Trophoblast cell (in vitro differentiated cells and primary cell): ENCODE measurements at regions not wholly inside any gene's neighbourhood (a gene's known extent, or its start where the extent isn't known, plus 50 kb on each side); places are given as distances from the start of the nearest gene placed in this dataset.
A peak's percentile ranks its signal among the peaks of the same experiment; 100 is the strongest.

ENCODE experiments used
- DNase-seq, 2 donors: peaks; one replicate each; pipeline ENCODE4 v3.0.0-alpha.2; 2016
- H2AFZ ChIP-seq: 2 replicates; pipeline ENCODE4 v1.6.1; 2013; ENCODE audit warnings: low read length, moderate library complexity, mild to moderate bottlenecking; ENCODE audit not compliant: insufficient read depth, poor library complexity
- H2AK5ac ChIP-seq: 2 replicates; pipeline ENCODE4 v1.6.1; 2013; ENCODE audit warnings: mild to moderate bottlenecking, low read length
- H2BK120ac ChIP-seq: 2 replicates; pipeline ENCODE4 v1.6.1; 2013; ENCODE audit warnings: low read length, mild to moderate bottlenecking, moderate library complexity; ENCODE audit not compliant: insufficient read depth, poor library complexity
- H2BK12ac ChIP-seq: 2 replicates; pipeline ENCODE4 v1.6.1; 2013; ENCODE audit warnings: mild to moderate bottlenecking, low read length, moderate library complexity
- H2BK5ac ChIP-seq: 2 replicates; pipeline ENCODE4 v1.6.1; 2013; ENCODE audit warnings: low read length, low read depth, moderate library complexity, mild to moderate bottlenecking; ENCODE audit not compliant: poor library complexity
- H3K14ac ChIP-seq: 2 replicates; pipeline ENCODE4 v1.6.1; 2013; ENCODE audit warnings: mild to moderate bottlenecking, low read length
- H3K18ac ChIP-seq: 2 replicates; pipeline ENCODE4 v1.6.1; 2013; ENCODE audit warnings: mild to moderate bottlenecking, low read length
- H3K23ac ChIP-seq: 2 replicates; pipeline ENCODE4 v1.6.1; 2013; ENCODE audit warnings: low read length
- H3K27ac ChIP-seq: 2 replicates; pipeline ENCODE4 v1.5.1; 2013; ENCODE audit warnings: low read depth, mild to moderate bottlenecking, inconsistent platforms, low read length, moderate library complexity
- H3K27me3 ChIP-seq: 2 replicates; pipeline ENCODE4 v1.6.1; 2013; ENCODE audit warnings: inconsistent platforms, mild to moderate bottlenecking, low read length, moderate library complexity; ENCODE audit not compliant: insufficient read depth
- H3K36me3 ChIP-seq, 2 experiments: 1 replicate in 1 of 2; 2 replicates in 1 of 2; pipeline ENCODE4 v1.6.1; 2013; ENCODE audit warnings: low read length in 2 of 2, mild to moderate bottlenecking in 2 of 2, moderate library complexity in 1 of 2; ENCODE audit not compliant: insufficient read depth in 2 of 2, control insufficient read depth in 1 of 2
- H3K4ac ChIP-seq: 2 replicates; pipeline ENCODE4 v1.6.1; 2013; ENCODE audit warnings: low read depth, mild to moderate bottlenecking, low read length, moderate library complexity
- H3K4me1 ChIP-seq, 2 experiments: 1 replicate in 1 of 2; 2 replicates in 1 of 2; pipeline ENCODE4 v1.6.1; 2013; ENCODE audit warnings: low read length in 2 of 2, mild to moderate bottlenecking in 2 of 2, moderate library complexity in 1 of 2; ENCODE audit not compliant: insufficient read depth in 2 of 2, control insufficient read depth in 1 of 2
- H3K4me2 ChIP-seq: 2 replicates; pipeline ENCODE4 v1.6.1; 2013; ENCODE audit warnings: inconsistent platforms, mild to moderate bottlenecking, low read length, moderate library complexity
- H3K4me3 ChIP-seq: 2 replicates; pipeline ENCODE4 v1.5.1; 2013; ENCODE audit warnings: mild to moderate bottlenecking, low read depth, low read length, inconsistent platforms
- H3K79me1 ChIP-seq: one replicate; pipeline ENCODE4 v1.6.1; 2013; ENCODE audit warnings: low read length
- H3K79me2 ChIP-seq: 2 replicates; pipeline ENCODE4 v1.6.1; 2013; ENCODE audit warnings: low read length, mild to moderate bottlenecking; ENCODE audit not compliant: control insufficient read depth, insufficient read depth, poor library complexity
- H3K9ac ChIP-seq: 2 replicates; pipeline ENCODE4 v1.6.1; 2013; ENCODE audit warnings: mild to moderate bottlenecking, low read length
- H3K9me3 ChIP-seq: 2 replicates; pipeline ENCODE4 v1.6.1; 2013; ENCODE audit warnings: low read depth, mild to moderate bottlenecking, control low read depth, inconsistent platforms, low read length; ENCODE audit not compliant: insufficient read depth
- H4K12ac ChIP-seq: 2 replicates; pipeline ENCODE4 v1.6.1; 2013; ENCODE audit warnings: low read depth, mild to moderate bottlenecking, low read length, moderate library complexity
- H4K8ac ChIP-seq: 2 replicates; pipeline ENCODE4 v1.6.1; 2013; ENCODE audit warnings: low read depth, mild to moderate bottlenecking, low read length, moderate library complexity
- H4K91ac ChIP-seq: one replicate; pipeline ENCODE4 v1.6.1; 2013; ENCODE audit warnings: low read depth, mild to moderate bottlenecking, low read length, moderate library complexity
- WGBS: extraction: QIAGEN DNeasy Blood & Tissue Kit; methylation state at CpG from one replicate; pipeline ENCODE4 v1.1.7; 2013; ENCODE audit warnings: missing lambda C conversion rate; ENCODE audit not compliant: insufficient read length, insufficient coverage; ENCODE audit errors: extremely low coverage; 5-methylcytosine and 5-hydroxymethylcytosine counted together

DNA sequence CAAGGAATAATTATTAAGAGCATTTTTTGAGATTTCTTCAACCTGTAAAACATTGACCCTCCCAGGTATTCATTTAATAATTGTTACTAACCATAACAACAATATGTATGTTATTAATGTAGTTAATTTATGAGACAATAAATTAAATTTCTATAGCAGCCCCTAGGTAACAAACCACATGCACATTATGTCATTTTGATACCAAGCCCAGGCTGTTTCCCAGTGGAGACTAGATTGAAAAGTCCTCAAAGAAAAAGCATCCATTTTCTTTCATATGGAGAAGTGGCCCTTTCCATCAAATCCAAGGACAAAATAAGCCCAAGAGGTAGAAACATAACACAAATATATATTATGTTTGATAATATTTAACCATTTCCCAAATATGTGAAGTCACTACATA, 104.3 kb upstream of the GK2 start:
- no peak overlapping the region for H3K18ac ChIP-seq
- no peak overlapping the region for H2AK5ac ChIP-seq
- DNase-seq = no peak
- no peak overlapping the region for H4K8ac ChIP-seq
- H3K27ac ChIP-seq = no peak overlapping the region
- no peak overlapping the region for H3K4me3 ChIP-seq
- no peak overlapping the region for H3K23ac ChIP-seq
- no peak overlapping the region for H2BK5ac ChIP-seq
- H3K9me3 ChIP-seq = no peaks in the 10 kb centered on the region
- H3K4ac ChIP-seq = no peak overlapping the region
- H4K12ac ChIP-seq = no peak overlapping the region
- no peak overlapping the region for H3K9ac ChIP-seq
- H3K79me1 ChIP-seq = no peaks in the 10 kb centered on the region
- H3K4me2 ChIP-seq = no peak overlapping the region
- H2BK12ac ChIP-seq = no peak overlapping the region
- H4K91ac ChIP-seq = no peak overlapping the region
- H3K14ac ChIP-seq = no peak overlapping the region
- no peaks in the 10 kb centered on the region for H3K27me3 ChIP-seq
- no peaks in the 10 kb centered on the region for H3K4me1 ChIP-seq
- no peaks in the 10 kb centered on the region for H3K36me3 ChIP-seq
- H2AFZ ChIP-seq = no peak overlapping the region
- H3K79me2 ChIP-seq = no peaks in the 10 kb centered on the region
- H2BK120ac ChIP-seq = no peak overlapping the region

DNA sequence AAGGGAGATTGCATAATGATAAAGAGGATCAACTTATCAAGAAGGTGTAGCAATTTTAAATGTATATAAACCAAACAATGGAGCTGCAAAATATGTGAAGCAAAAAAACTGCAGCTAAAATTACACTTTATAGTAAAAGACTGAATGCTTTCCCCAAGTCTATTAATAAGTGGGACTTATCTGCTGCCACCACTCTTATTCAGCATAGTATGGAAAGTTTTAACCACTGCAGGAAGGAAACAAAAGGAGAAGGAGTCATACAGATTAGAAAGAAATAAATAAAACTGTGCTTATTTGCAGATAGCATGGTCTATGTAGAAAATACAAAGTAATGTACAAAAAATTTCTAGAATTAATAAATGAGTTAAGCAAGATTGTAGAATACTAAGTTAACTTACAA, 94.1 kb upstream of the GK2 start:
- H3K18ac ChIP-seq = no peak overlapping the region
- H2BK120ac ChIP-seq = no peak overlapping the region
- no peaks in the 10 kb centered on the region for H3K36me3 ChIP-seq
- no peak overlapping the region for H4K8ac ChIP-seq
- peaks cover 2% of the 10 kb centered on the region for H3K9me3 ChIP-seq
- no peaks in the 10 kb centered on the region for H3K4me1 ChIP-seq
- no peak overlapping the region for H3K4me2 ChIP-seq
- no peak overlapping the region for H3K14ac ChIP-seq
- H2BK12ac ChIP-seq = no peak overlapping the region
- no peak overlapping the region for H2BK5ac ChIP-seq
- no peak overlapping the region for H3K27ac ChIP-seq
- no peak for DNase-seq
- H3K79me2 ChIP-seq = no peaks in the 10 kb centered on the region
- no peak overlapping the region for H3K9ac ChIP-seq
- H3K27me3 ChIP-seq = no peaks in the 10 kb centered on the region
- no peaks in the 10 kb centered on the region for H3K79me1 ChIP-seq
- no peak overlapping the region for H4K12ac ChIP-seq
- no peak overlapping the region for H3K23ac ChIP-seq
- H2AFZ ChIP-seq = no peak overlapping the region
- no peak overlapping the region for H3K4me3 ChIP-seq
- no peak overlapping the region for H3K4ac ChIP-seq
- H4K91ac ChIP-seq = no peak overlapping the region
- H2AK5ac ChIP-seq = no peak overlapping the region

DNA sequence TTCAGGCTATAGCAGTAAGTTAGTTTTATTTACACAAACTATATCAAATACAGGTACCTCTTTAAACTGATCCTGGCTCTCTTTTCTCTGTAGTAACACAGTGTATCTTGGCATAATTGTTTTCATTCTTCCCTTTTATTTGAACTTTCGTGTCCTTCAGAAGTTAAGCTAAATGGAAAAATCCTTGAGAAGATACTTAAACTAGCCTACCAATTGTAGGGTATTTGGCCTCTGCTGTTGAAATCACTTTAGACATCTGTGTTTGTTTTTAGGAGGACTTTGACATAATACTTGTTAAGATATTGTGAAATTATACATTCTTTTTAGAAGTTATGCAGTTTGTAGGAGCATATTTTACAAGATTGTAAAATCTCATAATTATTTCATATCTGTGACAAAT, 90.3 kb upstream of the GK2 start:
- Histone ChIP-seq H2AFZ (no peak overlapping the region), H2BK12ac (no peak overlapping the region), H3K4me2 (no peak overlapping the region), H3K9ac (no peak overlapping the region), H3K9me3 (peaks cover 2% of the 10 kb centered on the region), H3K79me2 (no peaks in the 10 kb centered on the region), H4K12ac (no peak overlapping the region), H3K27ac (no peak overlapping the region), H3K14ac (no peak overlapping the region), H3K27me3 (no peaks in the 10 kb centered on the region), H4K91ac (no peak overlapping the region), H2BK120ac (no peak overlapping the region), H3K4me1 (no peaks in the 10 kb centered on the region), H2BK5ac (no peak overlapping the region), H3K4ac (no peak overlapping the region), H3K4me3 (no peak overlapping the region), H3K18ac (no peak overlapping the region), H4K8ac (no peak overlapping the region), H2AK5ac (no peak overlapping the region), H3K23ac (no peak overlapping the region), H3K36me3 (no peaks in the 10 kb centered on the region), H3K79me1 (no peaks in the 10 kb centered on the region)
- DNase-seq = peak in 1 of 2 donors; percentile 1
- no CpG with 5 or more reads among the region's 1 CpG for WGBS

DNA sequence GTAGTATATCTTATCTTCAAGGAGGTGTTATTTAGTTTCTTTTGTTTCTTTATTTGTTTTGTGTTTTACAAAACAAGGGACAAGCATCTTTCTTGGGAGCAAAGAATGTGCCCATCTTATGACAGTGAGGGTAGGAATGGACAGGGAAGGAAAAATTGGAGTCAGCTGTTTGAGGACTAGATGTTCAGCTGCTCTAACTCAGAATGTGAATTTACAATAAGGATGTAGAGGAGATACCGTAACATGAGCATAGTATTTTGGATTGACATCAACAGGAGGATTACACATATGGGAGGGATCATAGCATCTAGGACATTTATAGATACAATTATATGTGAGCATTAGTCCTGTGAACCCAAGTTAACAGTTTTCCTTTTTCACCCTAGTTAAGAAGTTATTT, 89.0 kb upstream of the GK2 start:
- no CpG with 5 or more reads among the region's 1 CpG for WGBS

DNA sequence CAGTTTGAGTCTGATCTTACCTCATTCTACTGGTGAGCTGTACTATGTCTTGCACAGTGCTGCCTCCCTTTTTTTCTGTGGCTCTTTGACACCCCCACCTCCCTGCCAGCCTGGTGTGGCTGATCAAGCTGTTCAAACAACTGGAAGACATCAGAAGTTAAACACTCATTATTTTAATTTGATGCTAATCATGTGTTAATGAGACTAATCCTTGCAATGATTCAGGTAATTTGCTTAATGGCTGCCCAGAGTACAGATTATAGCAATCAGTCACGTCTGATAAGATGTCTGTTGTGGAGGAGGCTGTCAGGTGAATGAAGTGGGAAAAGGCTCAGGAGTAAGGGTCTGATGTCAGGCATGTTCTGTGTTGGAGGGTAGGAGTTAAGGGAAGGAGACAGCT, 87.4 kb upstream of the GK2 start:
- no peak overlapping the region for H3K27ac ChIP-seq
- H3K27me3 ChIP-seq = no peaks in the 10 kb centered on the region
- H3K9ac ChIP-seq = no peak overlapping the region
- no peaks in the 10 kb centered on the region for H3K79me1 ChIP-seq
- WGBS = no CpG with 5 or more reads among the region's 1 CpG
- no peak overlapping the region for H4K8ac ChIP-seq
- no peak overlapping the region for H3K23ac ChIP-seq
- H2AK5ac ChIP-seq = no peak overlapping the region
- peaks cover 2% of the 10 kb centered on the region for H3K9me3 ChIP-seq
- H2BK120ac ChIP-seq = no peak overlapping the region
- no peaks in the 10 kb centered on the region for H3K4me1 ChIP-seq
- no peak overlapping the region for H3K4me3 ChIP-seq
- no peak overlapping the region for H3K4ac ChIP-seq
- H3K14ac ChIP-seq = no peak overlapping the region
- H2BK12ac ChIP-seq = no peak overlapping the region
- H3K4me2 ChIP-seq = no peak overlapping the region
- no peaks in the 10 kb centered on the region for H3K79me2 ChIP-seq
- no peak overlapping the region for H2AFZ ChIP-seq
- H4K91ac ChIP-seq = no peak overlapping the region
- no peaks in the 10 kb centered on the region for H3K36me3 ChIP-seq
- no peak overlapping the region for H2BK5ac ChIP-seq
- H4K12ac ChIP-seq = no peak overlapping the region
- DNase-seq = no peak
- no peak overlapping the region for H3K18ac ChIP-seq

More for the DNA sequence above, 89.0 kb upstream of the GK2 start:
- no peak overlapping the region for H2AFZ ChIP-seq
- no peaks in the 10 kb centered on the region for H3K36me3 ChIP-seq
- no peak overlapping the region for H2AK5ac ChIP-seq
- no peaks in the 10 kb centered on the region for H3K4me1 ChIP-seq
- H3K9me3 ChIP-seq = peaks cover 2% of the 10 kb centered on the region
- H3K4ac ChIP-seq = no peak overlapping the region
- no peak overlapping the region for H3K4me3 ChIP-seq
- no peak overlapping the region for H2BK5ac ChIP-seq
- H2BK12ac ChIP-seq = no peak overlapping the region
- H2BK120ac ChIP-seq = no peak overlapping the region
- no peak overlapping the region for H3K9ac ChIP-seq
- H3K18ac ChIP-seq = no peak overlapping the region
- no peak overlapping the region for H4K91ac ChIP-seq
- H3K79me1 ChIP-seq = no peaks in the 10 kb centered on the region
- no peak overlapping the region for H4K12ac ChIP-seq
- H3K79me2 ChIP-seq = no peaks in the 10 kb centered on the region
- no peak overlapping the region for H3K27ac ChIP-seq
- no peak for DNase-seq
- H4K8ac ChIP-seq = no peak overlapping the region
- no peaks in the 10 kb centered on the region for H3K27me3 ChIP-seq
- H3K14ac ChIP-seq = no peak overlapping the region
- no peak overlapping the region for H3K23ac ChIP-seq
- H3K4me2 ChIP-seq = no peak overlapping the region
